Panc1 (cell line): ENCODE measurements at regions not wholly inside any gene's neighbourhood (a gene's known extent, or its start where the extent isn't known, plus 50 kb on each side); places are given as distances from the start of the nearest gene placed in this dataset.

Source experiments
- CTCF ChIP-seq: fragments of 450-650 bp; IDR thresholded peaks from 2 replicates; pipeline ENCODE4 v1.5.1; 2017; ENCODE audit warnings: mild to moderate bottlenecking
- POLR2AphosphoS5 ChIP-seq: IDR thresholded peaks from 2 replicates; pipeline ENCODE4 v1.6.1; 2012; ENCODE audit warnings: mild to moderate bottlenecking, low read depth, low read length, moderate library complexity
- REST ChIP-seq, 2 experiments: IDR thresholded peaks; 2 replicates each; pipeline ENCODE4 v1.6.1; 2011 to 2012; ENCODE audit warnings: low read depth in 2 of 2, control low read depth in 1 of 2, low read length in 1 of 2, mild to moderate bottlenecking in 1 of 2, moderate library complexity in 1 of 2; ENCODE audit not compliant: insufficient read depth in 1 of 2
- SIN3A ChIP-seq: IDR thresholded peaks from 2 replicates; pipeline ENCODE4 v1.6.1; 2012; ENCODE audit warnings: low read depth, mild to moderate bottlenecking, low read length, moderate library complexity, borderline replicate concordance; ENCODE audit not compliant: insufficient read depth
- TCF7L2 ChIP-seq: IDR thresholded peaks from 2 replicates; pipeline ENCODE4 v1.6.1; 2011; ENCODE audit warnings: mild to moderate bottlenecking, low read depth, low read length, inconsistent platforms

DNA sequence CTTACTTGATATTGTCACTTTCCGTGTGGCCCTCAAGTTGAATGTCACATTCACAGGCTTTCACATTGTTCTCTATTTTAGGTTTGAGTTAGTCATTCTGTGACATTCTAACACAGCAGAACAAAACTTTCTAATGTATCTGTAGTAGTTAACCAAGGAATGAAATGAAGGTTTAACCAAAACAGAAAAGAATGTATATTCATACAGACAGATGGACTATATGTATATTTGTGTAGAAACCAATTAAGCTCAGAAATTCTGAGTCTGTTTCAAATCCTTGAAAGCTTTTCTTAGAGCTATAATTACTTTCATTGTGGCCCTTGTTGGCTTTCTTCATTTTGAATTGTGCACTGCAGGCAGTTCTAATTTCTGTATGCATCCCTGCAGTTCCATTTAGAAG is 654.7 kb downstream of the LRRC70 start:
- TF ChIP-seq CTCF: no peak
- no peak for TF ChIP-seq TCF7L2
- TF ChIP-seq SIN3A: no peak
- no peak for TF ChIP-seq POLR2AphosphoS5
- no peak for TF ChIP-seq REST (IDR thresholded peaks at IDR 0.05; ENCODE audit: insufficient read depth in 1 of 2, low read depth in 2 of 2, low read length in 1 of 2)
